ENCODE measurements at regions not wholly inside any gene's neighbourhood (a gene's known extent, or its start where the extent isn't known, plus 50 kb on each side); places are given as distances from the start of the nearest gene placed in this dataset.
"Not testable (repeated sequence)": the region's sequence is repeated elsewhere in the genome, so short reads cannot be mapped to it uniquely, and the experiment has no call there.

GRCh38 chr2:51781691-51782090 is 749.8 kb upstream of the NRXN1 start:
- FAIRE-seq (no peak), DNase-seq (ENCODE audit: insufficient read length, low spot score) (no peak)
- TF ChIP-seq POLR2AphosphoS5 (IDR thresholded peaks at IDR 0.05; ENCODE audit: low read depth, low read length) (no peak), POU2F2 (IDR thresholded peaks at IDR 0.05; ENCODE audit: low read depth, low read length) (no peak), TAF1 (IDR thresholded peaks at IDR 0.05; ENCODE audit: low read depth, low read length) (no peak), PAX5 (IDR thresholded peaks at IDR 0.05; ENCODE audit: insufficient read depth, low read length, severe bottlenecking) (no peak), SPI1 (IDR thresholded peaks at IDR 0.05; ENCODE audit: low read depth, low read length) (no peak), POLR2A (IDR thresholded peaks at IDR 0.05; ENCODE audit: low read depth, low read length) (no peak)

- no peak for FAIRE-seq
- no peak for TF ChIP-seq POLR2A (IDR thresholded peaks at IDR 0.05; ENCODE audit: low read depth, low read length)
- no peak for TF ChIP-seq PAX5 (IDR thresholded peaks at IDR 0.05; ENCODE audit: insufficient read depth, low read length, severe bottlenecking)
- no peak for TF ChIP-seq POLR2AphosphoS5 (IDR thresholded peaks at IDR 0.05; ENCODE audit: low read depth, low read length)
- TF ChIP-seq SPI1 (IDR thresholded peaks at IDR 0.05; ENCODE audit: low read depth, low read length) = no peak
- DNase-seq (ENCODE audit: insufficient read length, low spot score) = no peak
These were observed 748.4 kb upstream of the NRXN1 start for GRCh38 chr2:51780353-51780752.

- not testable (repeated sequence) for DNase-seq (ENCODE audit: insufficient read length, low spot score); FAIRE-seq
These were observed 747.8 kb upstream of the NRXN1 start for GRCh38 chr2:51779723-51780122.

- TF ChIP-seq POLR2A (IDR thresholded peaks at IDR 0.05; ENCODE audit: low read depth, low read length) (no peak), POLR2AphosphoS5 (IDR thresholded peaks at IDR 0.05; ENCODE audit: low read depth, low read length) (no peak), POU2F2 (IDR thresholded peaks at IDR 0.05; ENCODE audit: low read depth, low read length) (no peak), TAF1 (IDR thresholded peaks at IDR 0.05; ENCODE audit: low read depth, low read length) (no peak), SPI1 (IDR thresholded peaks at IDR 0.05; ENCODE audit: low read depth, low read length) (no peak), PAX5 (IDR thresholded peaks at IDR 0.05; ENCODE audit: insufficient read depth, low read length, severe bottlenecking) (no peak)
- FAIRE-seq (no peak), DNase-seq (ENCODE audit: insufficient read length, low spot score) (no peak)
These were observed 746.9 kb upstream of the NRXN1 start for GRCh38 chr2:51778806-51779205.

GRCh38 chr2:51774606-51775005 is 742.7 kb upstream of the NRXN1 start:
- DNase-seq (ENCODE audit: insufficient read length, low spot score) = not testable (repeated sequence)

GRCh38 chr2:51760441-51760840 is 728.5 kb upstream of the NRXN1 start:
- no peak for FAIRE-seq

More at GRCh38 chr2:51774606-51775005, 742.7 kb upstream of the NRXN1 start:
- not testable (repeated sequence) for FAIRE-seq

GRCh38 chr2:51758081-51758480 is 726.1 kb upstream of the NRXN1 start:
- TF ChIP-seq PAX5 (IDR thresholded peaks at IDR 0.05; ENCODE audit: insufficient read depth, low read length, severe bottlenecking) (no peak), POU2F2 (IDR thresholded peaks at IDR 0.05; ENCODE audit: low read depth, low read length) (no peak)
- FAIRE-seq = no peak
- no peak for DNase-seq (ENCODE audit: insufficient read length, low spot score)

More at GRCh38 chr2:51760441-51760840, 728.5 kb upstream of the NRXN1 start:
- no peak for DNase-seq (ENCODE audit: insufficient read length, low spot score)
- TF ChIP-seq TAF1 (IDR thresholded peaks at IDR 0.05; ENCODE audit: low read depth, low read length) (no peak), POU2F2 (IDR thresholded peaks at IDR 0.05; ENCODE audit: low read depth, low read length) (no peak), PAX5 (IDR thresholded peaks at IDR 0.05; ENCODE audit: insufficient read depth, low read length, severe bottlenecking) (no peak), POLR2A (IDR thresholded peaks at IDR 0.05; ENCODE audit: low read depth, low read length) (no peak), SPI1 (IDR thresholded peaks at IDR 0.05; ENCODE audit: low read depth, low read length) (no peak), POLR2AphosphoS5 (IDR thresholded peaks at IDR 0.05; ENCODE audit: low read depth, low read length) (no peak)

- TF ChIP-seq POLR2AphosphoS5 (IDR thresholded peaks at IDR 0.05; ENCODE audit: low read depth, low read length) = no peak
- TF ChIP-seq POLR2A (IDR thresholded peaks at IDR 0.05; ENCODE audit: low read depth, low read length) = no peak
- no peak for TF ChIP-seq SPI1 (IDR thresholded peaks at IDR 0.05; ENCODE audit: low read depth, low read length)
- no peak for TF ChIP-seq PAX5 (IDR thresholded peaks at IDR 0.05; ENCODE audit: insufficient read depth, low read length, severe bottlenecking)
- TF ChIP-seq POU2F2 (IDR thresholded peaks at IDR 0.05; ENCODE audit: low read depth, low read length) = no peak
- TF ChIP-seq TAF1 (IDR thresholded peaks at IDR 0.05; ENCODE audit: low read depth, low read length) = no peak
- FAIRE-seq = no peak
- no peak for DNase-seq (ENCODE audit: insufficient read length, low spot score)
These were observed 702.2 kb upstream of the NRXN1 start for GRCh38 chr2:51734115-51734514.

- no peak for FAIRE-seq
- DNase-seq (ENCODE audit: insufficient read length, low spot score) = no peak
- TF ChIP-seq POU2F2 (IDR thresholded peaks at IDR 0.05; ENCODE audit: low read depth, low read length) (no peak), POLR2AphosphoS5 (IDR thresholded peaks at IDR 0.05; ENCODE audit: low read depth, low read length) (no peak), POLR2A (IDR thresholded peaks at IDR 0.05; ENCODE audit: low read depth, low read length) (no peak)
These were observed 691.8 kb upstream of the NRXN1 start for GRCh38 chr2:51723691-51724090.

- TF ChIP-seq POLR2AphosphoS5 (IDR thresholded peaks at IDR 0.05; ENCODE audit: low read depth, low read length) (no peak), POU2F2 (IDR thresholded peaks at IDR 0.05; ENCODE audit: low read depth, low read length) (no peak)
- FAIRE-seq = no peak
- DNase-seq (ENCODE audit: insufficient read length, low spot score) = no peak
These were observed 690.4 kb upstream of the NRXN1 start for GRCh38 chr2:51722311-51722710.

- no peak for TF ChIP-seq SPI1 (IDR thresholded peaks at IDR 0.05; ENCODE audit: low read depth, low read length)
- TF ChIP-seq POLR2AphosphoS5 (IDR thresholded peaks at IDR 0.05; ENCODE audit: low read depth, low read length) = no peak
- TF ChIP-seq PAX5 (IDR thresholded peaks at IDR 0.05; ENCODE audit: insufficient read depth, low read length, severe bottlenecking) = no peak
- TF ChIP-seq TAF1 (IDR thresholded peaks at IDR 0.05; ENCODE audit: low read depth, low read length) = no peak
- no peak for FAIRE-seq
These were observed 688.9 kb upstream of the NRXN1 start for GRCh38 chr2:51720826-51721225.

More at GRCh38 chr2:51720826-51721225, 688.9 kb upstream of the NRXN1 start:
- no peak for DNase-seq (ENCODE audit: insufficient read length, low spot score)

All from GM12891 (cell line).